GM20431 (cell line): ENCODE measurements at regions not wholly inside any gene's neighbourhood (a gene's known extent, or its start where the extent isn't known, plus 50 kb on each side); places are given as distances from the start of the nearest gene placed in this dataset.
"Not testable (repeated sequence)": the region's sequence is repeated elsewhere in the genome, so short reads cannot be mapped to it uniquely, and the experiment has no call there.

ENCODE experiments used
- in situ Hi-C: fragments of 300-500 bp; cut with MseI, MboI; formaldehyde crosslinking; loops from one replicate; pipeline ENCODE4 v1.15.0; 2020; ENCODE audit warnings: low sequenced_read_pairs; ENCODE audit not compliant: unreplicated experiment

DNA sequence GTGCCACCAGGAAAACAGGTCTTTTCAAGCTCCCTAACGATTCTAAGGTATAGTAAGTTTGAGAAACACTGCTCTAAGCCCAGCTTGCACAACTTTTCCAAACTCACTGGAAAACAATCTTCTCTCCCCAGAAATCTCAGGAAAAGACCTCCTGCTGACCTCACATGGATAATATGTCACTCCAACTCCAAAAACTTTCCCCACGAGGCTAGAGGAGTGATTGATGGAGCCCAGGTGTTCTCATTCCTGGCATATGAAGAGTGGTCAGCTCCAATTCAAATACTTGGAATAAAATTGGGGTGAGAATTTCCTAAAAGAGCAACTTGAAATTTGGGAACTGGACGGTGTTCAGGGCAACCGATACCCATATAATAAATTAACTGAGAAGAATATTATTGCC, 299.9 kb downstream of the PPP4R3C start:
- in situ Hi-C loops = no loop called here

DNA sequence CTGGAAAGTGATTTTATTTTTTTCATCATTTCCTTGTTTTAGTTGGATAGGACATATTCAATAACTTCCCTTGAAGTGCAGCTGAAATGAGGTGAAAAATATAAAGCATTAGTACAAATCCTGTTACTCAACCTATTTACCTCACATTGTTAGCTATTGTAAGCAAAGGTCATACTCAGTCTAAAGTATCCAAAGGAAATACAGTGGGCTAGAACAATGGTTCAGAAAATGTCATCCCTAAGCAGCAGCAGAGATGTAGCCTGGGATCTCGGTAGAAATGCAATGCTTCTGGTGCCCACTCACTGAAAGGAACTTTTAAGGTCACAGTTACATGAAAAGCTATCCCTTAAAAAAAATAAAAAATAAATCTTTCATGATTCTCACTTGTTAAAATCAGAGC, 300.6 kb downstream of the PPP4R3C start:
- in situ Hi-C loops = no loop called here

DNA sequence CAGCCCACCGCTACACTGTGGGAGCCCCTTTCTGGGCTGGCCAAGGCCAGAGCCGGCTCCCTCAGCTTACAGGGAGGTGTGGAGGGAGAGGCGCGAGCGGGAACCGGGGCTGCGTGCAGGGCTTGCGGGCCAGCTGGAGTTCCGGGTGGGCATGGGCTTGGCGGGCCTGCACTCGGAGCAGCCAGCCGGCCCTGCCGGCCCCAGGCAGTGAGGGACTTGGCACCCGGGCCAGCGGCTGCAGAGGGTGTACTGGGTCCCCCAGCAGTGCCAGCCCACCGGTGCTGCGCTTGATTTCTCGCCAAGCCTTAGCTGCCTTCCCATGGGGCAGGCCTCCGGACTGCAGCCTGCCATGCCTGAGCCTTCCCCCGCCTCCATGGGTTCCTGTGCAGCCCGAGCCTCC, 306.2 kb downstream of the PPP4R3C start:
- in situ Hi-C loops = not testable (repeated sequence)

DNA sequence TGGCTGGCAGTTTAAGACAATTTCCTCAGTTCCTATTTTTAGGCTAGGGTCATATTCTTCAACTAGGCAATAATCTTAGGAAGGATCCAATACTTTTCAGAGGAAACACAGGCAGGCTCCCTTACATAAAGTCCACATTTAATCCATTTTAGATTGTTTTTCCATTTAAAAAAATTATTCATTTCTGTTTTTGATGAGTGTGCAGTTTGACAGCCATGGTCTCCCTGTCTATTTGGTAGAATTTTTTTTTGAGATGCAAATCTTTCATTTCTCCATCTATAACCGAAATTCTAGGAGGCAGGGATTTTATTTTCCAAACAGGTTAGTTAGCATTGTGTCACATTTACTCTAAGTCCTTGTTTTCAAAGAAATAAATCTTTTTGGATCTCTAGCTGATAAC, 326.8 kb downstream of the PPP4R3C start:
- in situ Hi-C loops = no loop called here

DNA sequence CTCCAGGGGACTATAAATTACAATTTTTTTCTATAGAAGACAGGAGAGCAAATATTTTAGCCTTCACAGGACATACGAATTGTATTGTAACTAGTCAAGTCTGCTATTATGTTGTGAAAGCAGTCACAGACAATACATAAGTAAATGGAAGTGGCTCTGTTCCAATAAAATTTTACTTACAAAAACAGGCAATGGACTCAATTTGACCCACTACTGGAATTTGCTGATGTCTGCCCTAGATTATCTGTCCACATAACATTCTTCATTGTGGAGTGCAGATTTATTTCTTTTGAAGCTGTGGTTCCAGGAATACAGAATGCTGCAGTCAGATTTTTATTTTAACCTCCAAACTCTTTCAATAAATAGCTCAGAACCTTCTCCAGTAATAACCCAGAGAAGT, 330.3 kb downstream of the PPP4R3C start:
- in situ Hi-C loops = no loop called here

DNA sequence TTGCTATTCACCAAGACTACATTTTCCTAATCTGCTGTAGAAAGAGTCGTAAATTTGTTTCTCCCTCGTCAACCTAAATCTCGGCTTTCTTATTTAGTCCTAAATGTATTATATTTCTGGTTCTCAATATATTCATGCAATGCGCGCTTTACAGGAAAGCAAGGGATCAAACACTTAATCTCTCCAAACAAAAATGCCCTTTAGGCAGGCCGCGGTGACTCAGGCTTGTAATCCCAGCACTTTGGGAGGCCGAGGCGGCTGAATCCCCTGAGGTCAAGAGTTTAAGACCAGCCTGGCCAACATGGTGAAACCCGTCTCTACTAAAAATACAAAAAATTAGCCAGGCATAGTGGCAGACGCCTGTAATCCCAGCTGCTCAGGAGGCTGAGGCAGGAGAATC, 376.0 kb downstream of the PPP4R3C start:
- in situ Hi-C loops = not testable (repeated sequence)

DNA sequence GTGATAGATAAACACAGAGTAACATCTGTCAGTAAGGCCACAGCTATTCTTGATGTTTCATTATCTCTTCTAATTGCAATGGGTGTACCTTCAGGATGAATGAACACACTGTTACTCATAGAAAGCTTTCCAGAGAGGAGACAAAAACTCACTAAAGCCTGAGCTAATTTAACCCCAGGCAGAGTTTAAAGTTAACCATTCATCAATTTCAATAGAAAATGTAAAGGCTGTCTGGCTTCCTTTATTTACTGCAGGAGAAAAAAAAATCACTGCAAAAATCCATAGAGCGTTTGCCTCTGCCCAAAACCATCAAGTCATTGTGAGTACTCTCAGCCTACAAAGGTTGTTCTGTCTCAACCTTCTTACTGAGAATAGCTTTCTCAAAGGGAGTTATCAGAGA, 376.9 kb downstream of the PPP4R3C start:
- in situ Hi-C loops = no loop called here

DNA sequence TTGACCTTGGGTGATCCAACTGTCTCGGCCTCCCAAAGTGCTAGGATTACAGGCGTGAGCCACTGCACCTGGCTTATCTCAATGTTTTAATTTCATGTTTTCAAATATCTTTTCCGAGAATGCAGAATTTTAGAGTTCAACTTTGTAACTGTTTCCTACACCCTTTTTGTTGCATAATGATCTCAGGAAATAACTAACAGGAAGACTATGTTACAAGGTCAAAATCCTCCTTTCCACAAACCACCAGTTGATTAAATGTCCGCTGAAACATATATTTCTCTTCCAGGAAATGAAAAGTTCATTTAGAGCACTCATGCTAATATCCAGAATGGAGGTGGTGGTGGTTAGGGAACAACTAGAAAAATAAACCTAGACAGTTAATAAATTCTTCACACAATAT, 377.8 kb downstream of the PPP4R3C start:
- in situ Hi-C loops = no loop called here

DNA sequence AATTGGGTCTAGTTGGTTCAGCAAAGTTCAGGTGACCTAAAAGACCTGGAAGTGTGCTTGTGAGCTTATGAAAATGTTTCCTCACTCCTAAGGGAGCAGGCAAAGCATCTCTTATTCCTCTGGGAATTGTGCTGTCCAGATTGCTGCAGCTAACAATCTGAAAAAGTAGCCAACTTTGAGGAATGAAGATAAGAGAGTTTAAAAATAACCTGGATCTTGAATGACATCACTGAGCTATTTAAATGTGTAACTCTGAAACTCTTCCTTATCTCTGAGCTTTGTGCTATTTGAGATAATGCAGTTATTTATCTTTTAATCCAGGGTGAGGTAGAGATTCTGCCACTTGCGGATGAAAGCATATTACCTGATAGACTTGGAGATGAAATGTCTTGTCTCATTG, 384.8 kb downstream of the PPP4R3C start:
- in situ Hi-C loops = no loop called here

DNA sequence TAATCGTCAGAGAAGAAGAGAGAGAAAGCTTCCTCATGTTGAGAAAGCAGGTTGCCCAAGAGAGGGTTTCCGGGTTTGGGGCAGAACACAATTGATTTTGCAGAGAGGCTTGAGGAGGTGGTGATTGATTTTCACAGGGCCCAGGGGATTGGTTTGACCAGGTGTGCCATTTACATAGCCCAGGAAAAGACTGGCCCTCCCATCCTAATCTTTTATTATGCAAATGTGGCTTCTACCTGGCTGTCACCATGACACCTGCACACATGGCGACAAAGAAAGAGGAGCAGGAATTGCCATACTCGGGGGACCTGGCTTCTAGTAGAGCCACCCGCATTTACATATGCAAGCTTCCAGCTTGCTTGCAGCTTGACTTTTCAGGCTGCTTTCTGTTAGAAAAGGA, 405.3 kb downstream of the PPP4R3C start:
- in situ Hi-C loops = no loop called here

DNA sequence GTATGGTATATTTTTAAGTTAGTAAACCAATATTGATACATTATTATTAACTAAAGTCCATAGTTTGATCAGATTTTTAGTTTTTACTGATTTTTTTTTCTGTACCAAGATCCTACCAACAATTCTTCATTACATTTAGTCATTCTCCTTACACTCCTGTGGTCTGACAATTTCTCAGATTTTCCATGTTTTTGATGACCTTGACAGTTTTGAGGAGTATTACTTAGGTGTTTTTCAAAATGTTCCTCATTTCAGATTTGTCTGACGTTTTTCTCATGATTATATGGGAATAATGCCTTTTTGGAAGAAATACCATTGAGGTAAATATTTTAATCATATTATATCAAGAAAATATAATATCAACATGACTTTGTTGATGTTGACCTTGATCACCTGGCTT, 423.8 kb downstream of the PPP4R3C start:
- in situ Hi-C loops = no loop called here

DNA sequence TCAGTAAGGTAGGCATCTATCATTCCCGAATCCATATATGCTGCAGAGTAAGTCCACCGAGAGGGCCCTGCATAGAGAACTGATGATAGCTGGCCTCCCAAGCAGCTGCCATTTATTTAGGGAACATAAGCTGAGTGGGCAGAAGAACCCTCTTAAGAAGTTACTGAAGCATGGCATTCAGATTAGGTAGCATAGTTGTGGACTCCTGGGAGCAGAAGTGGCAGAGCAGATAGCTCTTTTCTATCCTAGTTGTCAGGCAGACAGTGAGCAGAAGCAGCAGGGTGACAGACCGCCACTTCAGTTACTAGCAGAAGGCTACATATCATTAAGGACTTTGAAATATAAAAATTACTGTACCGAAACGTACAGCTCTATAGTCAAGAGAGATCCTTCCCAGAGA, 454.7 kb downstream of the PPP4R3C start:
- in situ Hi-C loops = no loop called here

DNA sequence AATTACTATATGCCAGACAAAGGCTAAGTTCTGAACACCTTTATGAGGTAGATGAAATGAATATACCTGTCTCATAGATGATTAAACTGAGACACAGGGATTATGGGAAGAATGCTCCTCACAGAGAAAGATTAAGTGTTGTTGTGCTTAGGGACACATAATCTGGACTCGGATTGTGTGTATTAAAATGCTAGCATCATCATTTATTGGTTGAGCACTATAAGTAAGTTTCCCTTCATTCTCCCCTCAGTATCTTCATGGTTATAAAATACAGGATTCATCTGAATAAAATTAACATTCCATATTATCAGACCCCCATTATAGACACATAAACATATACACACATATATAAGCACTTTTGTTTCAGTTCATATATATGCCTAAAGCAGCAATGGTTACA, 463.5 kb downstream of the PPP4R3C start:
- in situ Hi-C loops = no loop called here

DNA sequence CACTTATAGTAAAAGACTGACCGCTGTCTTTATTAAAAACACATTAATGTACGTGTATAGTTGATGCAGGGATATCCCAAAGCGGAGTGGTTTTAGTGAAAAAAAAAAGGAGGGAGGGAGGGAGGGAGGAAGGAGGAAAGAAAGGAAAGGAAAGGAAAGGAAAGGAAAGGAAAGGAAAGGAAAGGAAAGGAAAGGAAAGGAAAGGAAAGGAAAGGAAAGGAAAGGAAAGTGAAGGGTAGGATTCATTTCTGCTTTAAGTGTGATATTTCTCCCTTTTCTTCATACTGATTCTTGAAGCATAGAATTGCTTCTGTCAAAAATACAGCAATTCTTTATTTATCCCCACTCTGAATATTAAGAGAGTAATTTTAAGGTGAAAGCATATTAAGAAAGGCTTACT, 504.9 kb downstream of the PPP4R3C start:
- in situ Hi-C loops = no loop called here

DNA sequence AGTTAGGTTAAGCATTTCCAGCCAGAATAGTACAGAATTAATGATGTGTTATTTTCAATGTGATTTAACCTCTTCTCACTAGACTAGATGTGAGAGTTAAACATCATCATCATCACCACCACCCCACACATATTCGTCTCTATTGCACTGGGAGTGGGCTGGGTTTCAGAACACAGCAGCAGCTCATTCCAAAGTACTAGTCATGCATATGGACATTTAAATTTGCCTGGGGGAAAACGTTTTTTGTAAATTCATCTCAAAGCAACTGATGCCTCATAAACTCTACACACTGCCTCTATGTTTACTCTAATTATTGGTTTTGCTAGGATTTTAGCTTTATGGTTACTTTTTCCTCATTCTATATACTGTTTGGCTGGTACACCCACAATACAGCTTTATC, 509.1 kb downstream of the PPP4R3C start:
- in situ Hi-C loops = no loop called here

DNA sequence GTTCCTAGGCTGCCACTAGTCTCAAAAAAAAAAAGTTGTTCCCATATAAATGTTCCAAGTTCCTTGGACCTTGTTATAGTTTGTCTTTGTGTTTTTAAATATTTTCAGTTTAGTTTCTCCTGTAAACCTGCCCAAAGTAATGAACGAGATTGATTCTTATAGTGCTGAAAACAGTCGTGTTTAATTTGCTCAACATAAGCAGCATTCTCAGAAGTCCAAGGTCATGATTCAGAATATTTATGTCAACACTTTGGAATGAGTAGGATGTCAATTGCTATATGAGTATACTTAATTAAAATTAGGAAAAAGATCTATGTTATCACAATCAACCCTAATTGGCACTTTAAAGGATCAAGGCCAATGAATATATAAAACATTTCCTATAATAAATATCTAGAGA, 510.9 kb downstream of the PPP4R3C start:
- in situ Hi-C loops = no loop called here

DNA sequence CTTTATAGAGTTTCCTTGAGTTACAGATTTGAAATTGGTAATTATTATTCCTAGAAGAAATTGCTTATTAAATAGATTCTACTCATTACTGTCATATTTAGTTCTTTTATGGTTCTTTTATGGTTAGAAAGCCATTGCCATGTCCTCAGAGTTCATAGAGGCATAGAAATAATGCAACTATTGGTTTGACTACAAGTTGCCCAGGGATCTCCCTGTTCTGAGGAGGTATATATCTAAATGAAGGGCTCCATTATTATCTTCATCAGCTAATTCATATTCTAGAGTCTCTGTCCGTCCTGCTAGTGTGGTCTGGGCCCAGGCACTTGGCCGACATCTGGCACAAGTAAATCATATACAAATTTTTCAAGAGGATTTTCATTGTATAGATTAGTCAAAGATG, 535.7 kb downstream of the PPP4R3C start:
- in situ Hi-C loops = no loop called here

DNA sequence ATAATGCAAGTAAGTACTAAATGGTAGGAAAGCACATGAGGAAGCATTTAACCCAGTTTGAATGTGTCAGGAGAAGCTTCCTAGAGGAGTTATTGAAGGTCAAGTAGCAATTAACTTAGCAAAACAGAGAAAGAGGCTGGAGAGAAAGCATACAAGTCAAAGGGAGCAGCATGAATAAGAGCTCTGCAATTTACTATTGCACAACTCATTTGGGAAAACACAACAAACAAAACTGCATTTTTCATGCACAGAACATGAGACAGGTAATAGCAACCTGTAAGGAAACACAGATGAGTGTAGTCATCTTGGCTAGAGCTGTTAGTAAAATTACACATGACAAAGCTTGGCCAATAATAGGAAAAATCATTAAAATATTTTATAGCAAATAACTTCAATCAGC, 538.1 kb downstream of the PPP4R3C start:
- in situ Hi-C loops = no loop called here

DNA sequence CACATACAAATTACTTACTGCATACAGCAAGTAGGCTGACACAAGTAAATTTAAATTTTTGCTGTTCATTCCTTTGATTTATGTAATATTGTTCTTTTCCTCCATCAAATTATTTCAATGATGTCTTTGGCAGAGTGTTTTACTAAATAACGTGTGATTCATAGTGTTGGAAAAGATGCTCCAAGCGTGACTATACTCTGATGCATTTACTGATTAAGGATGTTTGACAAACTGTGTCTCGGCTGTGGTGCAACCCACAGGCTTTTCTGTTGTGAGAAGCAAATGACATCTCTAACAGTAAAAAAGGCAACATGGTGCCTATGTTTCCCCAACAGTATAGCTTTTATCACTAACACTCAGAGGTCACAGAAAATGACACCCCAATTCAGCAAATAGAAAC, 540.9 kb downstream of the PPP4R3C start:
- in situ Hi-C loops = no loop called here

DNA sequence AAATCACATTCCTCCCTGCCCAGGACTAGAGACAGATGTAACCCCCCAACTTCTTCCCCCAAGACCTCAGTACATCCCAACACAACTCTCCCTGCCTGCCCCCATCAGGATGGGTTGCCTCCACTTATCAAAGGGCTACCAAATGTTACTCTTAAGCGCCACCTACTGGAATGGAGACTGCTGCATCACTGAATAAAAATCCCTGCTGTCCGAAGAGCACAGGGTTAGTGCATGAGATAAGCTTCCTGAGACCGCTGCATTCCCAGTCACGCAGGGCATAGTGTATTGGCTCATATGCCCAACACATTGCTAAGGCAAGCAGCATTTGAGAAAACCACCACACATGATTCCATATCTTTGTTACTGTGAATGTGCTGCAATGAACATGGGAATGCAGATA, 544.5 kb downstream of the PPP4R3C start:
- in situ Hi-C loops = no loop called here

DNA sequence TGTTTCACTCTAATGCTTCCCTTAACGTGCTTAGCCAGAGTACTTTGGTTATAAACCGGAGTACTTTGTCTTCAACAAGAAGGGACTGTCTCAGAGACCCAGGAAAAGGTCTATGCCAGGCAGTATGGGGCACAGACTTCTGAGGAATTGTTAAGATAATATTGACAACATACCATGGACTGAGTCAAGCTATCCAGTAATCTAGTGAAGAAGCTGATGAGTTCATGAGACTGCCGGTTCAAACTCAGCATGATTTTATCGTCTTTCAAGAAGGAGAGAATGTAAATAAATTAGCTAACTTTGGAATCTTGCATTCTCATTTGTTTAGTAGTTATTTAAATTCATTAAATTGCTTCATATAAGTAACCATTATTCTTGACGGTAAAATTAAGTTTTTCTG, 546.1 kb downstream of the PPP4R3C start:
- in situ Hi-C loops = no loop called here

DNA sequence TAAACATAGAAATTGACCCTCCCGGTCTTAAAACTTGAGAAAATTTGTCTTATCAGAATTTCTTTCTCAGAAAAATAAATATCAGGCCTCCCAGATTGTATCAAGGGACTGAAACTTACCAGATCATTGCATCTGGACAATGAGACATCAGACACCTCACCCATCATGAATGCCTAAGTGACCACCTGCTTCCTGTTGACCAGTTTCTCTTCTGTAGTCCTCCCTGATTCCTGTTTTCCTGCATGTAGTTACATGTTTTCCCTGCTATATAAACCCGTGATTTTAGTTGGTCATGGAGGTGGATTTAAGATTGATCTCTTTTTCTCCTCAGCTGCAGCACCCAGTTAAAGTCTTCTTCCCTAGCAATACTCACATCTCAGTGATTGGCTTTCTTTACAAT, 548.1 kb downstream of the PPP4R3C start:
- in situ Hi-C loops = no loop called here

DNA sequence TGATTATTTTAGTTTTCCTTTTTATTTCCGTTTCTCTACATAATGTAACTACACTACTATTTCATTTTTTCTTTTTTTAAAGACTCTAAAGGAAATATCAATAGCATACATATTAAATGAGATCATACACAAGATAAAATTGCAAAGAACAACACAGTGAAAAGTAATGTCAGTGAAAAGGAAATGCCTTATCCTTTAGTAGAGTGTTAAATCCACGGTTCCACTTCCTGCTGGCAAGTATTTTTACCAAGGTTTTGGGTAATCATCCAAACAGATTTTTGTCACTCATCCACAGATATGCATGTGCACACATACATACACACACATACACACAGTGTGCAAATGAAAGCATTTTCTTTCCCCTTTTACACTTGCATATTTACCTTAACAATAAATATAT, 548.9 kb downstream of the PPP4R3C start:
- in situ Hi-C loops = no loop called here
